OCI-LY3 (cell line): ENCODE measurements at regions not wholly inside any gene's neighbourhood (a gene's known extent, or its start where the extent isn't known, plus 50 kb on each side); places are given as distances from the start of the nearest gene placed in this dataset.

ENCODE experiments used
- H2AFZ ChIP-seq: fragments of 200-600, 300-600 bp; shearing (Covaris generic); 2 replicates; pipeline ENCODE4 v1.6.0; 2014; ENCODE audit warnings: antibody characterized with exemption, low read depth, low read length
- H3K27ac ChIP-seq: fragments of 200-600, 300-600 bp; sonication (generic); 2 replicates; pipeline ENCODE4 v1.5.1; 2014; ENCODE audit warnings: mild to moderate bottlenecking, low read length, moderate library complexity, mixed read lengths
- H3K27me3 ChIP-seq: fragments of 200-600, 300-600 bp; sonication (generic); 2 replicates; pipeline ENCODE4 v1.6.1; 2014; ENCODE audit warnings: low read depth, low read length, mixed read lengths
- H3K36me3 ChIP-seq: fragments of 200-600, 300-600 bp; sonication (generic); replicated peaks from 2 replicates; pipeline ENCODE3; 2014; ENCODE audit warnings: low read depth, low read length, mixed read lengths
- H3K4me1 ChIP-seq: fragments of 300-600, 200-600 bp; sonication (generic); 2 replicates; pipeline ENCODE4 v1.6.1; 2014; ENCODE audit warnings: low read length, mixed read lengths
- H3K4me2 ChIP-seq: fragments of 200-600, 300-600 bp; sonication (generic); 2 replicates; pipeline ENCODE4 v1.6.1; 2014; ENCODE audit warnings: low read length, mixed read lengths
- H3K4me3 ChIP-seq: fragments of 300-600, 200-600 bp; sonication (generic); 2 replicates; pipeline ENCODE4 v1.5.1; 2014; ENCODE audit warnings: antibody characterized with exemption, mild to moderate bottlenecking, low read length, moderate library complexity
- H3K79me2 ChIP-seq: fragments of 300-600, 200-600 bp; shearing (Covaris generic); 2 replicates; pipeline ENCODE4 v1.6.1; 2014; ENCODE audit warnings: mild to moderate bottlenecking, low read length, mixed read lengths
- H3K9ac ChIP-seq: fragments of 300-600, 200-600 bp; shearing (Covaris generic); 2 replicates; pipeline ENCODE4 v1.6.0; 2014; ENCODE audit warnings: mild to moderate bottlenecking, low read length, moderate library complexity
- H3K9me3 ChIP-seq: fragments of 200-600, 300-600 bp; shearing (Covaris generic); 2 replicates; pipeline ENCODE4 v1.6.1; 2014; ENCODE audit warnings: low read length, mixed read lengths; ENCODE audit not compliant: insufficient read depth
- H4K20me1 ChIP-seq: fragments of 200-600, 300-600 bp; sonication (generic); 2 replicates; pipeline ENCODE4 v1.6.1; 2016; ENCODE audit warnings: low read length, mixed read lengths; ENCODE audit not compliant: insufficient read depth
- CTCF ChIP-seq: fragments of 200-600, 300-600 bp; sonication (generic); IDR thresholded peaks from 2 replicates; pipeline ENCODE4 v1.5.1; 2014; ENCODE audit warnings: antibody characterized with exemption, low read length, low read depth
- EZH2phosphoT487 ChIP-seq: fragments of 200-600 bp; shearing (Covaris generic); IDR thresholded peaks from 2 replicates; pipeline ENCODE4 v1.6.1; 2018; ENCODE audit warnings: antibody characterized with exemption, mixed run types, low read depth

GRCh38 chr15:37524601-37525000 is 409.8 kb upstream of the TMCO5A start:
- H3K27me3 ChIP-seq: no peaks in the 10 kb centered on the region
- no peaks in the 10 kb centered on the region for H3K9me3 ChIP-seq
- no peaks in the 10 kb centered on the region for H4K20me1 ChIP-seq
- H3K27ac ChIP-seq: no peak overlapping the region
- no peak overlapping the region for H2AFZ ChIP-seq
- peaks cover 11% of the 10 kb centered on the region for H3K4me1 ChIP-seq
- no peaks in the 10 kb centered on the region for H3K79me2 ChIP-seq
- H3K4me2 ChIP-seq: no peak overlapping the region
- TF ChIP-seq CTCF (no peak), EZH2phosphoT487 (no peak)
- no peak overlapping the region for H3K4me3 ChIP-seq
- H3K36me3 ChIP-seq: no peaks in the 10 kb centered on the region
- H3K9ac ChIP-seq: no peak overlapping the region

GRCh38 chr15:37528432-37528831 is 406.0 kb upstream of the TMCO5A start:
- H3K9me3 ChIP-seq: no peaks in the 10 kb centered on the region
- TF ChIP-seq CTCF (no peak), EZH2phosphoT487 (no peak)
- H3K9ac ChIP-seq: no peak overlapping the region
- H2AFZ ChIP-seq: no peak overlapping the region
- H4K20me1 ChIP-seq: no peaks in the 10 kb centered on the region
- no peak overlapping the region for H3K27ac ChIP-seq
- no peaks in the 10 kb centered on the region for H3K36me3 ChIP-seq
- peak overlapping the region; percentile 31 for H3K4me2 ChIP-seq
- peaks cover 11% of the 10 kb centered on the region for H3K4me1 ChIP-seq
- no peaks in the 10 kb centered on the region for H3K27me3 ChIP-seq
- no peaks in the 10 kb centered on the region for H3K79me2 ChIP-seq
- no peak overlapping the region for H3K4me3 ChIP-seq

GRCh38 chr15:37536967-37537605 is 397.4 kb upstream of the TMCO5A start:
- Histone ChIP-seq H3K4me1 (no peaks in the 10 kb centered on the region), H3K27me3 (no peaks in the 10 kb centered on the region), H3K9ac (no peak overlapping the region), H3K36me3 (no peaks in the 10 kb centered on the region), H3K9me3 (no peaks in the 10 kb centered on the region), H4K20me1 (no peaks in the 10 kb centered on the region), H3K4me2 (no peak overlapping the region), H3K27ac (no peak overlapping the region), H3K4me3 (no peak overlapping the region), H2AFZ (no peak overlapping the region), H3K79me2 (no peaks in the 10 kb centered on the region)
- TF ChIP-seq EZH2phosphoT487: no peak
- TF ChIP-seq CTCF: no peak

GRCh38 chr15:37537802-37538201 is 396.6 kb upstream of the TMCO5A start:
- Histone ChIP-seq H3K9me3 (no peaks in the 10 kb centered on the region), H3K27ac (no peak overlapping the region), H3K4me3 (no peak overlapping the region), H3K4me1 (no peaks in the 10 kb centered on the region), H3K9ac (no peak overlapping the region), H3K79me2 (no peaks in the 10 kb centered on the region), H2AFZ (no peak overlapping the region), H3K27me3 (no peaks in the 10 kb centered on the region), H4K20me1 (no peaks in the 10 kb centered on the region), H3K4me2 (no peak overlapping the region), H3K36me3 (no peaks in the 10 kb centered on the region)
- TF ChIP-seq EZH2phosphoT487: no peak
- no peak for TF ChIP-seq CTCF
